ENCODE measurements at regions not wholly inside any gene's neighbourhood (a gene's known extent, or its start where the extent isn't known, plus 50 kb on each side); places are given as distances from the start of the nearest gene placed in this dataset.

- TF ChIP-seq CTCF (IDR thresholded peaks at IDR 0.05; ENCODE audit: low read depth, low read length) (no peak), EZH2phosphoT487 (IDR thresholded peaks at IDR 0.05; ENCODE audit: low read depth) (no peak)
These were observed 78.3 kb downstream of the TPRA1 start for GRCh38 chr3:127512256-127512655.
